ENCODE measurements at regions not wholly inside any gene's neighbourhood (a gene's known extent, or its start where the extent isn't known, plus 50 kb on each side); places are given as distances from the start of the nearest gene placed in this dataset.

GRCh38 chr5:128662997-128663396, 125.0 kb upstream of the FBN2 start:
- TF ChIP-seq MTF1 (CRISPR knock-in tag; IDR thresholded peaks at IDR 0.05) (no peak), HOXA3 (CRISPR knock-in tag; IDR thresholded peaks at IDR 0.05) (no peak), SIN3A (IDR thresholded peaks at IDR 0.05; ENCODE audit: borderline replicate concordance, low read depth, low read length) (no peak), EZH2 (conservative IDR thresholded peaks at IDR 0.05; ENCODE audit: low read depth, low read length) (no peak), PLSCR1 (CRISPR knock-in tag; IDR thresholded peaks at IDR 0.05; ENCODE audit: borderline replicate concordance) (no peak), RXRA (CRISPR knock-in tag; IDR thresholded peaks at IDR 0.05) (no peak), POLR2AphosphoS5 (IDR thresholded peaks at IDR 0.05; ENCODE audit: low read depth, low read length) (no peak), ZNF318 (CRISPR knock-in tag; IDR thresholded peaks at IDR 0.05) (no peak), NFRKB (IDR thresholded peaks at IDR 0.05) (no peak), U2AF2 (IDR thresholded peaks at IDR 0.05; ENCODE audit: low read depth, low read length) (no peak), EED (CRISPR knock-in tag; IDR thresholded peaks at IDR 0.05) (no peak), ZNF431 (CRISPR knock-in tag; IDR thresholded peaks at IDR 0.05; ENCODE audit: borderline replicate concordance, low read depth) (no peak)

All from HepG2 (cell line).